ENCODE measurements at regions not wholly inside any gene's neighbourhood (a gene's known extent, or its start where the extent isn't known, plus 50 kb on each side); places are given as distances from the start of the nearest gene placed in this dataset.

GRCh38 chr2:241982706-241983570 lies 113.4 kb downstream of the RTP5 start:
- TF ChIP-seq CTCF (conservative IDR thresholded peaks at IDR 0.05; ENCODE audit: low read length) = no peak
- TF ChIP-seq EZH2phosphoT487 (IDR thresholded peaks at IDR 0.05; ENCODE audit: borderline replicate concordance, low read depth, low read length) = no peak
